ENCODE measurements at regions not wholly inside any gene's neighbourhood (a gene's known extent, or its start where the extent isn't known, plus 50 kb on each side); places are given as distances from the start of the nearest gene placed in this dataset.

DNA sequence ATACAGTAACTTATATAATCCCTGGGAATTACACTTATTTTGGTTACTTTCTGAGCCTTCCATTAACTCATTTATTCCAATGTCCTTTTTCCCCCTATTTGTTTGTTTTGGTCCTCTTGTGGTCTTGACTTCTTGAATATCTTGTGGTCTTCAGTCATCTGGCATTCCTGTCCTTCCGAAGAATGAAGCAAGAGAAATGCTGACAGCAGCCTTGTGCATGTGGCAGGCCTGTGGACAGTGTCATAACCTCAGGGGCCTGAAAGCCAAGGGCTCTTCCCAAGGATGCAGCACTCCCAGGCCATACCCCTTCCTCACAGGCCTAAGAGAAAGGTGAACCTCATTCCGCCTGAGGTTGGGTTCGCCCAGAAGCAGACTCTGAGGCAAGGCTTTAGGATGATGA, 470.2 kb downstream of the DISC1 start:
- peaks cover 7 to 20% (median 9%) of the 10 kb centered on the region in 5 donors for H3K9me3 Mint-ChIP-seq
- no peaks in the 10 kb centered on the region for H3K36me3 ChIP-seq (ENCODE audit: insufficient read depth, low read length)
- H3K27ac Mint-ChIP-seq, result no peak overlapping the region
- H3K9me3 ChIP-seq (ENCODE audit: low read length), result no peaks in the 10 kb centered on the region
- no peaks in the 10 kb centered on the region for H3K27me3 ChIP-seq (ENCODE audit: insufficient read depth, low read length, poor library complexity, severe bottlenecking)
- peaks cover 10 to 24% of the 10 kb centered on the region in 2 donors for H3K27me3 Mint-ChIP-seq
- no peak overlapping the region for H3K4me3 ChIP-seq (ENCODE audit: low read length)
- ChIA-PET POLR2A (no interaction called here), CTCF (no interaction called here)
- H3K4me1 ChIP-seq (ENCODE audit: insufficient read depth, low read length), result no peaks in the 10 kb centered on the region
- H3K36me3 Mint-ChIP-seq, result peaks cover 0 to 18% (median 2%) of the 10 kb centered on the region in 3 donors
- no peaks in the 10 kb centered on the region for H3K4me1 Mint-ChIP-seq
- no peak overlapping the region for H3K27ac ChIP-seq (ENCODE audit: low read depth, low read length)
- H3K4me3 Mint-ChIP-seq, result no peak overlapping the region
- DNase-seq, result no peak

All from CD8-positive, alpha-beta memory T cell (primary cell).